ENCODE measurements at regions not wholly inside any gene's neighbourhood (a gene's known extent, or its start where the extent isn't known, plus 50 kb on each side); places are given as distances from the start of the nearest gene placed in this dataset.

GRCh38 chr3:10688126-10688525 is 127.9 kb upstream of the SLC6A11 start:
- H3K4me1 ChIP-seq, result no peaks in the 10 kb centered on the region
- no peak for TF ChIP-seq POLR2AphosphoS5 (IDR thresholded peaks at IDR 0.05)
- no peak for TF ChIP-seq POLR2A (IDR thresholded peaks at IDR 0.05)
- no peak for TF ChIP-seq CTCF (IDR thresholded peaks at IDR 0.05)
- no peak for TF ChIP-seq EP300 (IDR thresholded peaks at IDR 0.05)
- no peaks in the 10 kb centered on the region for H3K36me3 ChIP-seq
- 65 to 67% methylated on average over 1 of the region's 1 CpG for WGBS, 2 donors
- H3K4me3 ChIP-seq, result no peak overlapping the region
- no peak for DNase-seq
- H3K27ac ChIP-seq, result no peak overlapping the region
- no peaks in the 10 kb centered on the region for H3K9me3 ChIP-seq
- H3K27me3 ChIP-seq, result peaks cover 0 to 23% (median 0%) of the 10 kb centered on the region in 3 donors
- intact Hi-C loops (cut with DNase I), result no loop called here

- DNase-seq, result no peak
- TF ChIP-seq CTCF (IDR thresholded peaks at IDR 0.05) (no peak), EP300 (IDR thresholded peaks at IDR 0.05) (no peak), POLR2AphosphoS5 (IDR thresholded peaks at IDR 0.05) (no peak), POLR2A (IDR thresholded peaks at IDR 0.05) (no peak)
- no peak overlapping the region for H3K4me3 ChIP-seq
- H3K4me1 ChIP-seq, result no peaks in the 10 kb centered on the region
- no peaks in the 10 kb centered on the region for H3K9me3 ChIP-seq
- H3K36me3 ChIP-seq, result no peaks in the 10 kb centered on the region
- WGBS, 2 donors, result 81 to 87% methylated on average over 8 of the region's 8 CpGs
- intact Hi-C loops (cut with DNase I), result no loop called here
- H3K27me3 ChIP-seq, result peaks cover 0 to 23% (median 0%) of the 10 kb centered on the region in 3 donors
- H3K27ac ChIP-seq, result no peak overlapping the region
Observed at GRCh38 chr3:10688548-10689172, 127.4 kb upstream of the SLC6A11 start.

- intact Hi-C loops (cut with DNase I), result no loop called here
- no peaks in the 10 kb centered on the region for H3K4me1 ChIP-seq
- H3K36me3 ChIP-seq, result no peaks in the 10 kb centered on the region
- WGBS, 2 donors, result 64 to 66% methylated on average over 11 of the region's 11 CpGs
- no peak overlapping the region for H3K27ac ChIP-seq
- peaks cover 0 to 16% (median 0%) of the 10 kb centered on the region in 3 donors for H3K27me3 ChIP-seq
- H3K4me3 ChIP-seq, result no peak overlapping the region
- no peak for DNase-seq
- TF ChIP-seq POLR2AphosphoS5 (IDR thresholded peaks at IDR 0.05) (no peak), EP300 (IDR thresholded peaks at IDR 0.05) (no peak), CTCF (IDR thresholded peaks at IDR 0.05) (no peak), POLR2A (IDR thresholded peaks at IDR 0.05) (no peak)
- H3K9me3 ChIP-seq, result no peaks in the 10 kb centered on the region
Observed at GRCh38 chr3:10692039-10692622, 123.9 kb upstream of the SLC6A11 start.

- H3K36me3 ChIP-seq, result no peaks in the 10 kb centered on the region
- DNase-seq, result no peak
- no peaks in the 10 kb centered on the region for H3K9me3 ChIP-seq
- 63% methylated on average over 4 of the region's 4 CpGs for WGBS, 2 donors
- H3K4me3 ChIP-seq, result no peak overlapping the region
- no peak for TF ChIP-seq POLR2AphosphoS5 (IDR thresholded peaks at IDR 0.05)
- no peak for TF ChIP-seq POLR2A (IDR thresholded peaks at IDR 0.05)
- TF ChIP-seq CTCF (IDR thresholded peaks at IDR 0.05), result no peak
- intact Hi-C loops (cut with DNase I), result no loop called here
- H3K27ac ChIP-seq, result no peak overlapping the region
- H3K27me3 ChIP-seq, result peaks cover 0 to 23% (median 0%) of the 10 kb centered on the region in 3 donors
- no peaks in the 10 kb centered on the region for H3K4me1 ChIP-seq
Observed at GRCh38 chr3:10693457-10693856, 122.6 kb upstream of the SLC6A11 start.
